ENCODE measurements at regions not wholly inside any gene's neighbourhood (a gene's known extent, or its start where the extent isn't known, plus 50 kb on each side); places are given as distances from the start of the nearest gene placed in this dataset.

- Histone ChIP-seq H2AFZ (ENCODE audit: low read length) (no peak overlapping the region), H3K4me1 (ENCODE audit: insufficient read depth, low read length, poor library complexity, severe bottlenecking) (no peaks in the 10 kb centered on the region), H3K79me2 (ENCODE audit: insufficient read depth, low read depth, low read length) (no peaks in the 10 kb centered on the region), H3K4me3 (ENCODE audit: low read depth, low read length, poor library complexity, severe bottlenecking) (no peak overlapping the region), H3K9me2 (ENCODE audit: insufficient read depth, low read length) (no peaks in the 10 kb centered on the region), H3K27ac (ENCODE audit: low read depth, low read length, poor library complexity, severe bottlenecking) (no peak overlapping the region), H3K9me3 (ENCODE audit: low read length) (no peaks in the 10 kb centered on the region), H3K4me2 (ENCODE audit: low read length) (no peak overlapping the region), H4K20me1 (ENCODE audit: insufficient read depth, low read length) (no peaks in the 10 kb centered on the region), H3K36me3 (ENCODE audit: insufficient read depth, low read length) (no peaks in the 10 kb centered on the region)
- ChIA-PET CTCF (ENCODE audit: unreplicated experiment) (interaction anchor here (0.7 kb wide), 1 partner anchor 136 kb away, joined by 3 read pairs; no protein-coding TSS in a partner anchor), POLR2A (interaction anchor here (0.5 kb wide), 1 partner anchor 1932 kb away, joined by 3 read pairs; no protein-coding TSS in a partner anchor)
- intact Hi-C loops (cut with micrococcal nuclease; ENCODE audit: unreplicated experiment), result loop anchor here (1.0 to 5.0 kb wide), 2 partner anchors 284 to 401 kb away; no protein-coding TSS in a partner anchor
- no TSS peak for BruUV-seq (replicated peaks)
- no peak for TF ChIP-seq EZH2phosphoT487 (IDR thresholded peaks at IDR 0.05; ENCODE audit: borderline replicate concordance, low read depth, low read length)
- TF ChIP-seq CTCF (conservative IDR thresholded peaks at IDR 0.05; ENCODE audit: low read length), result peak; percentile 92
- DNase-seq (ENCODE audit: low spot score), result peak; percentile 64
These were observed 85.3 kb upstream of the SYT13 start for GRCh38 chr11:45371251-45372115.

- no TSS peak for BruUV-seq (replicated peaks)
These were observed 83.2 kb upstream of the SYT13 start for GRCh38 chr11:45369313-45369712.

More at GRCh38 chr11:45369313-45369712, 83.2 kb upstream of the SYT13 start:
- H3K27ac ChIP-seq (ENCODE audit: low read depth, low read length, poor library complexity, severe bottlenecking), result no peak overlapping the region
- H3K36me3 ChIP-seq (ENCODE audit: insufficient read depth, low read length), result no peaks in the 10 kb centered on the region
- no peaks in the 10 kb centered on the region for H3K9me2 ChIP-seq (ENCODE audit: insufficient read depth, low read length)
- H3K79me2 ChIP-seq (ENCODE audit: insufficient read depth, low read depth, low read length), result no peaks in the 10 kb centered on the region
- H3K4me1 ChIP-seq (ENCODE audit: insufficient read depth, low read length, poor library complexity, severe bottlenecking), result no peaks in the 10 kb centered on the region
- no peak overlapping the region for H2AFZ ChIP-seq (ENCODE audit: low read length)
- intact Hi-C loops (cut with micrococcal nuclease; ENCODE audit: unreplicated experiment), result no loop called here
- DNase-seq (ENCODE audit: low spot score), result no peak
- ChIA-PET CTCF (ENCODE audit: unreplicated experiment) (no interaction called here), POLR2A (no interaction called here)
- no peak overlapping the region for H3K4me2 ChIP-seq (ENCODE audit: low read length)
- H3K4me3 ChIP-seq (ENCODE audit: low read depth, low read length, poor library complexity, severe bottlenecking), result no peak overlapping the region
- no peaks in the 10 kb centered on the region for H4K20me1 ChIP-seq (ENCODE audit: insufficient read depth, low read length)
- TF ChIP-seq EZH2phosphoT487 (IDR thresholded peaks at IDR 0.05; ENCODE audit: borderline replicate concordance, low read depth, low read length) (no peak), CTCF (conservative IDR thresholded peaks at IDR 0.05; ENCODE audit: low read length) (no peak)
- H3K9me3 ChIP-seq (ENCODE audit: low read length), result no peaks in the 10 kb centered on the region
